MM.1S (cell line): ENCODE measurements at regions not wholly inside any gene's neighbourhood (a gene's known extent, or its start where the extent isn't known, plus 50 kb on each side); places are given as distances from the start of the nearest gene placed in this dataset.

Experiments used
- DNase-seq: peaks from one replicate; pipeline ENCODE4 v3.0.0-alpha.2; 2015
- H2AFZ ChIP-seq: fragments of 300-600 bp; sonication (generic); 2 replicates; pipeline ENCODE4 v1.6.0; 2016; ENCODE audit warnings: antibody characterized with exemption, low read length
- H3F3A ChIP-seq: fragments of 300-600 bp; sonication (generic); 2 replicates; pipeline ENCODE4 v1.6.1; 2016; ENCODE audit warnings: mild to moderate bottlenecking, antibody characterized with exemption, low read length, moderate library complexity, mixed read lengths; ENCODE audit not compliant: insufficient read depth
- H3K27ac ChIP-seq: fragments of 300-600 bp; sonication (generic); 2 replicates; pipeline ENCODE4 v1.5.1; 2016; ENCODE audit warnings: mild to moderate bottlenecking, low read length
- H3K27me3 ChIP-seq: fragments of 300-600 bp; sonication (generic); replicated peaks from 2 replicates; pipeline ENCODE4 v1.6.0; 2016; ENCODE audit warnings: low read length; ENCODE audit not compliant: insufficient read depth
- H3K36me3 ChIP-seq: fragments of 300-600 bp; sonication (generic); replicated peaks from 2 replicates; pipeline ENCODE4 v1.6.1; 2016; ENCODE audit warnings: mild to moderate bottlenecking, low read length, mixed read lengths; ENCODE audit not compliant: insufficient read depth
- H3K4me1 ChIP-seq: fragments of 300-600 bp; sonication (generic); 2 replicates; pipeline ENCODE4 v1.6.1; 2016; ENCODE audit warnings: low read length, mixed read lengths
- H3K4me2 ChIP-seq: fragments of 300-600 bp; sonication (generic); 2 replicates; pipeline ENCODE4 v1.6.0; 2016; ENCODE audit warnings: low read depth, low read length
- H3K4me3 ChIP-seq: fragments of 300-600 bp; sonication (generic); 2 replicates; pipeline ENCODE4 v1.5.1; 2016; ENCODE audit warnings: low read length, mixed read lengths
- H3K79me2 ChIP-seq: fragments of 300-600 bp; sonication (generic); 2 replicates; pipeline ENCODE4 v1.6.1; 2016; ENCODE audit warnings: mixed run types, low read length, mixed read lengths
- H3K9ac ChIP-seq: fragments of 300-600 bp; sonication (generic); 2 replicates; pipeline ENCODE4 v1.6.1; 2016; ENCODE audit warnings: low read length, mixed read lengths
- H3K9me2 ChIP-seq: fragments of 300-600 bp; sonication (generic); replicated peaks from 2 replicates; pipeline ENCODE4 v1.6.1; 2016; ENCODE audit warnings: mild to moderate bottlenecking, low read length, mixed read lengths; ENCODE audit not compliant: insufficient read depth
- H3K9me3 ChIP-seq: fragments of 300-600 bp; sonication (generic); replicated peaks from 2 replicates; pipeline ENCODE4 v1.6.1; 2016; ENCODE audit warnings: mild to moderate bottlenecking, low read length, mixed read lengths; ENCODE audit not compliant: insufficient read depth
- H4K20me1 ChIP-seq: fragments of 300-600 bp; sonication (generic); 2 replicates; pipeline ENCODE4 v1.6.1; 2016; ENCODE audit warnings: mild to moderate bottlenecking, low read length, moderate library complexity, mixed read lengths; ENCODE audit not compliant: insufficient read depth
- EZH2 ChIP-seq: fragments of 300-600 bp; sonication (generic); optimal IDR thresholded peaks from 2 replicates; pipeline ENCODE3; 2017; ENCODE audit warnings: low read depth, mild to moderate bottlenecking, antibody characterized with exemption, low read length, mixed read lengths
- EZH2phosphoT487 ChIP-seq: fragments of 300-600 bp; sonication (generic); IDR thresholded peaks from 2 replicates; pipeline ENCODE4 v1.6.1; 2018; ENCODE audit warnings: antibody characterized with exemption, low read length
- TF ChIP-seq, protein P1 (sequence below): fragments of 300-600 bp; sonication (generic); IDR thresholded peaks from 2 replicates; pipeline ENCODE4 v1.5.1; 2016; ENCODE audit warnings: antibody characterized with exemption, low read length, mixed read lengths

DNA sequence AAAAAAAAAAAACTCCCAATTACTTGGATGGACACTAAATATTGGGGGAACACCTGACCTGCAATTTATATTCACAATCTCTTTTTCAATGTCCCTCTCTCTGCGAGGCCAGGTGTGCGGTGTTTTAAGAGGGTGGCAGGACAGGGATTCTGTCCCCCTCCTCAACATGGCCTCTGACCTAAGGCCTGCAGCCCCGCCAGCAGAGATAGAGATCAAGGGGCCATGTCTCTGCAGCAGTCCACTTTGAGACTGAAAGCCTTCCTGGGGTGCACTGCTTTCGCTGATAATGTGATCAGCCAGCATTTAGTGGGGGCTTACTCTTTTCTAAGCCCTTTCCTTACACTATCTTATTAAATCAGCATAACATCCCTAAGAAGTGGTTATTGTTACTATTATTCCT is 419.9 kb downstream of the OCA2 start:
- no peaks in the 10 kb centered on the region for H4K20me1 ChIP-seq
- no peaks in the 10 kb centered on the region for H3K27me3 ChIP-seq
- DNase-seq, result no peak
- no peaks in the 10 kb centered on the region for H3K9me2 ChIP-seq
- H3K4me2 ChIP-seq, result no peak overlapping the region
- H3K4me1 ChIP-seq, result no peaks in the 10 kb centered on the region
- H3F3A ChIP-seq, result no peaks in the 10 kb centered on the region
- TF ChIP-seq EZH2, result no peak
- no peak for TF ChIP-seq EZH2phosphoT487
- TF ChIP-seq, protein P1, sequence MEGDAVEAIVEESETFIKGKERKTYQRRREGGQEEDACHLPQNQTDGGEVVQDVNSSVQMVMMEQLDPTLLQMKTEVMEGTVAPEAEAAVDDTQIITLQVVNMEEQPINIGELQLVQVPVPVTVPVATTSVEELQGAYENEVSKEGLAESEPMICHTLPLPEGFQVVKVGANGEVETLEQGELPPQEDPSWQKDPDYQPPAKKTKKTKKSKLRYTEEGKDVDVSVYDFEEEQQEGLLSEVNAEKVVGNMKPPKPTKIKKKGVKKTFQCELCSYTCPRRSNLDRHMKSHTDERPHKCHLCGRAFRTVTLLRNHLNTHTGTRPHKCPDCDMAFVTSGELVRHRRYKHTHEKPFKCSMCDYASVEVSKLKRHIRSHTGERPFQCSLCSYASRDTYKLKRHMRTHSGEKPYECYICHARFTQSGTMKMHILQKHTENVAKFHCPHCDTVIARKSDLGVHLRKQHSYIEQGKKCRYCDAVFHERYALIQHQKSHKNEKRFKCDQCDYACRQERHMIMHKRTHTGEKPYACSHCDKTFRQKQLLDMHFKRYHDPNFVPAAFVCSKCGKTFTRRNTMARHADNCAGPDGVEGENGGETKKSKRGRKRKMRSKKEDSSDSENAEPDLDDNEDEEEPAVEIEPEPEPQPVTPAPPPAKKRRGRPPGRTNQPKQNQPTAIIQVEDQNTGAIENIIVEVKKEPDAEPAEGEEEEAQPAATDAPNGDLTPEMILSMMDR, result no peak
- H3K27ac ChIP-seq, result no peak overlapping the region
- H3K9me3 ChIP-seq, result no peaks in the 10 kb centered on the region
- H3K79me2 ChIP-seq, result no peaks in the 10 kb centered on the region
- no peak overlapping the region for H2AFZ ChIP-seq
- H3K4me3 ChIP-seq, result no peak overlapping the region
- no peaks in the 10 kb centered on the region for H3K36me3 ChIP-seq
- no peak overlapping the region for H3K9ac ChIP-seq

DNA sequence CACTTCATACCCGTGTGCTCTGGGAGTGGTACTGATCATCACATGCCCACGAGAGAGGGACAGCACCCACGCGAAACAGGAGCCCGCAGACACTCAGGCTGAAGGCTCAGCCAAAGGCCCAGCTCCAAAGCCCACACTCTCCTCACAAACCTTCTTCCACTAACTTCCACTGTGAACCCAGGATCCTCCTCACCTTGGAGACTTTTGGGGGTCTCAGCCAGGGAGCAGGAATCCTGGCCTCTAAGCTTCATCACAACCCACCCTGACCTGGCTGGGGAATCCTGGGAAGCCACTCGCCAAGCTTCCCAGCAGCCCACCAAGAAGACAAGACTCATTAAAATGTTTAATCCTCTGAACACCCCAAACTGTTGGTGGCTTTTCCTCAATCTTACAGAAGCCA is 421.2 kb downstream of the OCA2 start:
- Histone ChIP-seq H4K20me1 (no peaks in the 10 kb centered on the region), H3K4me3 (no peak overlapping the region), H3K9me2 (no peaks in the 10 kb centered on the region), H3K4me2 (no peak overlapping the region), H3K27ac (no peak overlapping the region), H2AFZ (no peak overlapping the region), H3K36me3 (no peaks in the 10 kb centered on the region), H3K9me3 (no peaks in the 10 kb centered on the region), H3F3A (no peaks in the 10 kb centered on the region), H3K4me1 (no peaks in the 10 kb centered on the region), H3K9ac (no peak overlapping the region), H3K27me3 (no peaks in the 10 kb centered on the region), H3K79me2 (no peaks in the 10 kb centered on the region)
- no peak for TF ChIP-seq EZH2
- no peak for TF ChIP-seq EZH2phosphoT487
- TF ChIP-seq, protein P1, result no peak
- DNase-seq, result no peak

DNA sequence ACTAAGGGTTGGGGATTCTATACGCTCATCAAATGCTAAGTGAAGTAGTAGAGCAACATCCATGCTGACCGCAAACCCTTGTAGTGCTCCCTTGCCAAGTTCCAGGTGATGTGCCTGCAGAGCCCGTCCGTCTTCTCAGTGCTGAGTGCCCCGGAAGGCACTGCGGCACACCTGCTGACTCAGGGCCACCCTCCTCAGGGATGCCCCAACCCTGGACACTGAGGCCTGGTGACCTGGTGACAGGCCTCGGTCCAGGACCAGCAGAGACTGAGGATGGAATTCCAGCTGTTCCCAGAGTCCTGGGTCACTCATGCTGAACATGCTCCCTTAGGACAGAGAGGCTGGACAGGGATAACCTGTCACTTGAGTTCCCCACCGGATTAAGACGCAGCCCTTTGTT is 422.5 kb downstream of the OCA2 start:
- Histone ChIP-seq H3K4me1 (no peaks in the 10 kb centered on the region), H3K4me2 (no peak overlapping the region), H3K9me2 (no peaks in the 10 kb centered on the region), H3K9ac (no peak overlapping the region), H3K27ac (no peak overlapping the region), H3K36me3 (no peaks in the 10 kb centered on the region), H3K27me3 (no peaks in the 10 kb centered on the region), H2AFZ (no peak overlapping the region), H3K79me2 (no peaks in the 10 kb centered on the region), H3F3A (no peaks in the 10 kb centered on the region), H4K20me1 (no peaks in the 10 kb centered on the region), H3K4me3 (no peak overlapping the region), H3K9me3 (no peaks in the 10 kb centered on the region)
- TF ChIP-seq EZH2 (no peak), EZH2phosphoT487 (no peak)
- TF ChIP-seq, protein P1, result no peak
- no peak for DNase-seq
